ENCODE measurements at regions not wholly inside any gene's neighbourhood (a gene's known extent, or its start where the extent isn't known, plus 50 kb on each side); places are given as distances from the start of the nearest gene placed in this dataset.
A peak's percentile ranks its signal among the peaks of the same experiment; 100 is the strongest.
"Not testable (repeated sequence)": the region's sequence is repeated elsewhere in the genome, so short reads cannot be mapped to it uniquely, and the experiment has no call there.

- Mint-ChIP-seq H3K4me1 (peaks cover 5% of the 10 kb centered on the region), H3K27me3 (no peaks in the 10 kb centered on the region), H3K36me3 (ENCODE audit: low read depth) (no peaks in the 10 kb centered on the region), H3K9me3 (no peaks in the 10 kb centered on the region), H3K4me3 (no peak overlapping the region), H3K27ac (no peak overlapping the region)
- intact Hi-C loops (cut with micrococcal nuclease) = no loop called here
- no peak for ATAC-seq (ENCODE audit: low read depth)
- CTCF ChIA-PET = no interaction called here
- TF ChIP-seq CTCF (IDR thresholded peaks at IDR 0.05) = no peak
- POLR2A ChIA-PET = no interaction called here
- no peak for DNase-seq
Measured at GRCh38 chr6:132118144-132118543, 167.0 kb upstream of the CCN2 start.

- CTCF ChIA-PET = no interaction called here
- intact Hi-C loops (cut with micrococcal nuclease) = no loop called here
- peaks cover 5% of the 10 kb centered on the region for H3K4me1 Mint-ChIP-seq
- no peak overlapping the region for H3K27ac Mint-ChIP-seq
- no peaks in the 10 kb centered on the region for H3K36me3 Mint-ChIP-seq (ENCODE audit: low read depth)
- no peaks in the 10 kb centered on the region for H3K27me3 Mint-ChIP-seq
- no peak for ATAC-seq (ENCODE audit: low read depth)
- peak overlapping the region; percentile 45 for H3K4me3 Mint-ChIP-seq
- no peaks in the 10 kb centered on the region for H3K9me3 Mint-ChIP-seq
- no peak for TF ChIP-seq CTCF (IDR thresholded peaks at IDR 0.05)
- DNase-seq = no peak
- POLR2A ChIA-PET = interaction anchor here (0.6 kb wide), 1 partner anchor 27 kb away, joined by 3 read pairs; no protein-coding TSS in a partner anchor
Measured at GRCh38 chr6:132115714-132116366, 164.7 kb upstream of the CCN2 start.

- DNase-seq (no peak), ATAC-seq (ENCODE audit: low read depth) (no peak)
- Mint-ChIP-seq H3K27me3 (no peaks in the 10 kb centered on the region), H3K4me3 (no peak overlapping the region), H3K9me3 (peaks cover 9% of the 10 kb centered on the region), H3K36me3 (ENCODE audit: low read depth) (no peaks in the 10 kb centered on the region), H3K27ac (no peak overlapping the region), H3K4me1 (peaks cover 5% of the 10 kb centered on the region)
- TF ChIP-seq CTCF (IDR thresholded peaks at IDR 0.05) = no peak
- ChIA-PET CTCF (no interaction called here), POLR2A (no interaction called here)
- intact Hi-C loops (cut with micrococcal nuclease) = no loop called here
Measured at GRCh38 chr6:132114201-132114825, 163.1 kb upstream of the CCN2 start.

GRCh38 chr6:132109752-132110151, 158.6 kb upstream of the CCN2 start:
- POLR2A ChIA-PET; H3K4me3 Mint-ChIP-seq; DNase-seq; ATAC-seq (ENCODE audit: low read depth); H3K27ac Mint-ChIP-seq; H3K36me3 Mint-ChIP-seq (ENCODE audit: low read depth); H3K27me3 Mint-ChIP-seq; CTCF ChIA-PET; intact Hi-C loops (cut with micrococcal nuclease); H3K4me1 Mint-ChIP-seq: not testable (repeated sequence)
- H3K9me3 Mint-ChIP-seq = peaks cover 16% of the 10 kb centered on the region

GRCh38 chr6:132107896-132108295, 156.7 kb upstream of the CCN2 start:
- DNase-seq (no peak), ATAC-seq (ENCODE audit: low read depth) (no peak)
- ChIA-PET CTCF (no interaction called here), POLR2A (no interaction called here)
- peaks cover 19% of the 10 kb centered on the region for H3K9me3 Mint-ChIP-seq
- no peak for TF ChIP-seq CTCF (IDR thresholded peaks at IDR 0.05)
- intact Hi-C loops (cut with micrococcal nuclease) = no loop called here
- no peak overlapping the region for H3K4me3 Mint-ChIP-seq
- no peaks in the 10 kb centered on the region for H3K36me3 Mint-ChIP-seq (ENCODE audit: low read depth)
- H3K27me3 Mint-ChIP-seq = no peaks in the 10 kb centered on the region
- H3K4me1 Mint-ChIP-seq = no peaks in the 10 kb centered on the region
- no peak overlapping the region for H3K27ac Mint-ChIP-seq
